ENCODE measurements at regions not wholly inside any gene's neighbourhood (a gene's known extent, or its start where the extent isn't known, plus 50 kb on each side); places are given as distances from the start of the nearest gene placed in this dataset.

- H3K9me3 ChIP-seq, result no peaks in the 10 kb centered on the region
- TF ChIP-seq POLR2A (IDR thresholded peaks at IDR 0.05), result no peak
- no peak for TF ChIP-seq EP300 (IDR thresholded peaks at IDR 0.05)
- TF ChIP-seq CTCF (IDR thresholded peaks at IDR 0.05), result no peak
- no peak for TF ChIP-seq POLR2AphosphoS5 (IDR thresholded peaks at IDR 0.05)
- ATAC-seq (ENCODE audit: low FRiP score in 2 of 2) (no peak), DNase-seq (peak in 1 of 2 donors; percentile 32)
- no peak overlapping the region for H3K27ac ChIP-seq
- H3K27me3 ChIP-seq, result no peaks in the 10 kb centered on the region
- 89 to 96% methylated on average over 18 of the region's 18 CpGs for WGBS, 2 donors
- no peaks in the 10 kb centered on the region for H3K36me3 ChIP-seq
- no peak overlapping the region for H3K4me3 ChIP-seq
- H3K4me1 ChIP-seq, result peaks cover 0 to 10% (median 3%) of the 10 kb centered on the region in 4 donors
Measured at GRCh38 chr13:30124131-30124768, 183.1 kb downstream of the KATNAL1 start.

GRCh38 chr13:30123575-30123974, 183.8 kb downstream of the KATNAL1 start:
- peaks cover 0 to 11% (median 3%) of the 10 kb centered on the region in 4 donors for H3K4me1 ChIP-seq
- H3K36me3 ChIP-seq, result no peaks in the 10 kb centered on the region
- DNase-seq, result peak in 1 of 2 donors; percentile 32
- H3K27ac ChIP-seq, result no peak overlapping the region
- no peak for ATAC-seq (ENCODE audit: low FRiP score in 2 of 2)
- no peaks in the 10 kb centered on the region for H3K27me3 ChIP-seq
- TF ChIP-seq CTCF (IDR thresholded peaks at IDR 0.05), result no peak
- TF ChIP-seq POLR2AphosphoS5 (IDR thresholded peaks at IDR 0.05), result no peak
- TF ChIP-seq EP300 (IDR thresholded peaks at IDR 0.05), result no peak
- TF ChIP-seq POLR2A (IDR thresholded peaks at IDR 0.05), result no peak
- 92 to 95% methylated on average over 7 to 8 of the region's 8 CpGs for WGBS, 2 donors
- H3K4me3 ChIP-seq, result no peak overlapping the region
- no peaks in the 10 kb centered on the region for H3K9me3 ChIP-seq

GRCh38 chr13:30121666-30122065, 185.7 kb downstream of the KATNAL1 start:
- ATAC-seq (ENCODE audit: low FRiP score in 2 of 2), result no peak
- Histone ChIP-seq H3K36me3 (no peaks in the 10 kb centered on the region), H3K4me3 (no peak overlapping the region), H3K27ac (no peak overlapping the region), H3K9me3 (no peaks in the 10 kb centered on the region), H3K4me1 (peaks cover 0 to 11% (median 3%) of the 10 kb centered on the region in 4 donors), H3K27me3 (no peaks in the 10 kb centered on the region)
- TF ChIP-seq POLR2A (IDR thresholded peaks at IDR 0.05) (no peak), CTCF (IDR thresholded peaks at IDR 0.05) (no peak), EP300 (IDR thresholded peaks at IDR 0.05) (no peak), POLR2AphosphoS5 (IDR thresholded peaks at IDR 0.05) (no peak)
- DNase-seq, result no peak

GRCh38 chr13:30121244-30121643, 186.1 kb downstream of the KATNAL1 start:
- Histone ChIP-seq H3K4me3 (no peak overlapping the region), H3K36me3 (no peaks in the 10 kb centered on the region), H3K4me1 (peaks cover 0 to 11% (median 3%) of the 10 kb centered on the region in 4 donors), H3K9me3 (no peaks in the 10 kb centered on the region), H3K27ac (no peak overlapping the region), H3K27me3 (no peaks in the 10 kb centered on the region)
- no peak for DNase-seq
- TF ChIP-seq CTCF (IDR thresholded peaks at IDR 0.05), result no peak
- TF ChIP-seq POLR2A (IDR thresholded peaks at IDR 0.05), result no peak
- no peak for TF ChIP-seq POLR2AphosphoS5 (IDR thresholded peaks at IDR 0.05)
- 84 to 87% methylated on average over 2 of the region's 2 CpGs for WGBS, 2 donors
- no peak for ATAC-seq (ENCODE audit: low FRiP score in 2 of 2)

Measured in upper lobe of left lung (tissue), 6 donors.